GM06990 (cell line): ENCODE measurements at regions not wholly inside any gene's neighbourhood (a gene's known extent, or its start where the extent isn't known, plus 50 kb on each side); places are given as distances from the start of the nearest gene placed in this dataset.

Experiments used
- DNase-seq: peaks from one replicate; pipeline ENCODE4 v3.0.0-alpha.2; 2011; ENCODE audit not compliant: insufficient read length; ENCODE audit errors: extremely low read depth
- H3K27me3 ChIP-seq: replicated peaks from 2 replicates; pipeline ENCODE4 v1.6.0; 2011; ENCODE audit warnings: low read length; ENCODE audit not compliant: control insufficient read depth, insufficient read depth
- H3K36me3 ChIP-seq: 2 replicates; pipeline ENCODE4 v1.5.1; 2011; ENCODE audit warnings: low read length; ENCODE audit not compliant: control insufficient read depth, insufficient read depth
- H3K4me3 ChIP-seq: replicated peaks from 2 replicates; pipeline ENCODE4 v1.5.1; 2011; ENCODE audit warnings: low read depth, mild to moderate bottlenecking, control low read depth, low read length
- TF ChIP-seq, protein P1 (sequence below): IDR thresholded peaks from 2 replicates; pipeline ENCODE4 v1.5.1; 2011; ENCODE audit warnings: low read length, control low read depth, mild to moderate bottlenecking, inconsistent platforms; ENCODE audit not compliant: insufficient read depth, poor library complexity, severe bottlenecking

DNA sequence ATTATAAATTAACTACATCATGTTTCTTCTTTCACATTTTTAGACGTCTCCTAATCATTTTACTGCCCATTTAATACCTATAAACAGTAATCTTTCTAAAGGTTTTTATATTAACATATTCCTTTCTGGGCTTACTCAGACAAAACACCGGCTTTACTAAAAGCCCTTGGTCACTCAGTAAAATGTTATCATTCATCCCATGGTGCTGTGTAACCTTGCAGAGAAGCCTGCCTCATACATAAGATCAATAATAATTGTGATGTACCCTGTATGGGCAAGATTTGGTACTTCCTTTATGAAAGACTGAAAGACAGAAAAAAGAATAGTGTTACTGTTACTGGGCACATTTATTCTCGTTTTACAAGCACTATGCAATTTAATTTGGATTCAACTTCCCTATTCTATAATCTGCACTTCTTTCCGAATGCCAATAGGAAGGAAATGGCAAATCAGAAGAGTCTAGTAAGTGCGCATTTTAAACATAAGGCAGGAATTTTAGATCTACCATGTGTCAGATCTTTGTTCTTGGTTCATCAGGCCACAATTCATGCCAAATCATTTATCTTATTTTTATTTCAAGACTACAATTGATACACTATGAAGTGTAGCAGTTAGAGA, 522.2 kb downstream of the CSNK1G3 start:
- no peaks in the 10 kb centered on the region for H3K27me3 ChIP-seq
- H3K36me3 ChIP-seq = no peaks in the 10 kb centered on the region
- TF ChIP-seq, protein P1, sequence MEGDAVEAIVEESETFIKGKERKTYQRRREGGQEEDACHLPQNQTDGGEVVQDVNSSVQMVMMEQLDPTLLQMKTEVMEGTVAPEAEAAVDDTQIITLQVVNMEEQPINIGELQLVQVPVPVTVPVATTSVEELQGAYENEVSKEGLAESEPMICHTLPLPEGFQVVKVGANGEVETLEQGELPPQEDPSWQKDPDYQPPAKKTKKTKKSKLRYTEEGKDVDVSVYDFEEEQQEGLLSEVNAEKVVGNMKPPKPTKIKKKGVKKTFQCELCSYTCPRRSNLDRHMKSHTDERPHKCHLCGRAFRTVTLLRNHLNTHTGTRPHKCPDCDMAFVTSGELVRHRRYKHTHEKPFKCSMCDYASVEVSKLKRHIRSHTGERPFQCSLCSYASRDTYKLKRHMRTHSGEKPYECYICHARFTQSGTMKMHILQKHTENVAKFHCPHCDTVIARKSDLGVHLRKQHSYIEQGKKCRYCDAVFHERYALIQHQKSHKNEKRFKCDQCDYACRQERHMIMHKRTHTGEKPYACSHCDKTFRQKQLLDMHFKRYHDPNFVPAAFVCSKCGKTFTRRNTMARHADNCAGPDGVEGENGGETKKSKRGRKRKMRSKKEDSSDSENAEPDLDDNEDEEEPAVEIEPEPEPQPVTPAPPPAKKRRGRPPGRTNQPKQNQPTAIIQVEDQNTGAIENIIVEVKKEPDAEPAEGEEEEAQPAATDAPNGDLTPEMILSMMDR = no peak
- no peak overlapping the region for H3K4me3 ChIP-seq
- no peak for DNase-seq

DNA sequence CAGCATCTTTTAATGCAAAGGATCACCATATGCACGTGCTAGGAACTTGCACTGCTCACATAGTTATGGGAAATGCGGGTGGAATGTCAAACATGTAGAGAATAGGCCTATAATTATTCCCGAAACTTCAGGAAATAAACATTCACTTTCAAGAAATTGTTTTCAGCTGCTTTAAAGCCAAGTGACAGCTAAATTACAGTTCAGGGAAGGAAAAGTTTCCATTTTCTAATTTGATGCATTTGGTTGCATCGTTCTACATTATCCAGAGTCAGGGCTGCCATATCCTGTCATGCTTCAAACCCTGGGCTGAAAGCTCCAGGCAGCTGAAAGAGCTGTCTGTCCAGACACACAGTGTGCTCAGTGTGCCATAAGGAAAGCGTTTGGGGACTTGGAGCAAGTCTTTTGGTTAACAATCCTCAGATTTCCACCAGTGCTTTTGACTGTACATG, 518.1 kb downstream of the CSNK1G3 start:
- Histone ChIP-seq H3K27me3 (no peaks in the 10 kb centered on the region), H3K4me3 (no peak overlapping the region), H3K36me3 (no peaks in the 10 kb centered on the region)
- TF ChIP-seq, protein P1 = no peak
- DNase-seq = no peak

DNA sequence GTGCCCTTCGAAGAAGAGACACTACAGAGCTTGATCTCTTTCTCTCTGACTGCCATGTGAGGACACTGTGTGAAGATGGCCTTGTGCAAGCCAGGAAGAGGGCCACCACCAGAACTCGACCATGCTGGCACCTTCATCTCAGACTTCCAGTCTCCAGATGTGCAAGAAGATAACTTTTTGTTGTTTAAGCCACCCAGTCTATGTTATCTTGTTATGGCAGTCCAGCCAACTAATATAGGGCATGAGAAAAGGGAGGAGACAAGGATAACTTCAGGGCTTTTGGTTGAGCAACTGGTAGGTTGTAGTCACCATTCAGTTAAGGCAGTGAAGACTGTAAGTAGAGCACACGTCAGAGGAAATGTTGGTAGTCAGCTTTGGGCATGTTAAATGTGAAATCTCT, 515.5 kb downstream of the CSNK1G3 start:
- H3K27me3 ChIP-seq = no peaks in the 10 kb centered on the region
- no peak for DNase-seq
- H3K36me3 ChIP-seq = no peaks in the 10 kb centered on the region
- TF ChIP-seq, protein P1 = no peak
- H3K4me3 ChIP-seq = no peak overlapping the region

DNA sequence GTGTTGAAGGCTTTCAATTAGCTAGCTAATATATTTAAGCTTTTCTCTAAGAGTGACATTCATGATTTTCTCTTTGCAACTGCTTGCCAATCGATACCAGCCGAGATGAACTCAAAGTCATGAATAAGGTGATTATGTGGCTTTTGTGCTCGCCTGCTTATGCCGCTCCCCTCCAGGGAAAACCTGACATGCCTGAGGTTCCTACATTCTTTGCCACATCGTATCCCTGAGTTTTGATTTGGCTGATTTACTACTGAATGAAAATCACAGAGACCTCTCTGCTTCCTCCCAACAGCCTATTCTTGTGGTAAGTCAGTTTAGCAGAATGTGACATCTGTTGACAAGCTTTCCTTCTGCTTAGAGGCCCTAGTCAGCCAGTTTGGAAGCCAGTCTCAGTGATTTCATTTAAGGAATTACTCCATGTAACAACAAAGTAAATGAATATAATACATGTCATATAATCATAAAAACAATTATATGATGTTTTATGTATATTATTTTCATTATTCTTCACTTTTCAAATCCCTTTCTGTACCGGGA, 513.4 kb downstream of the CSNK1G3 start:
- TF ChIP-seq, protein P1 = no peak
- no peak for DNase-seq
- no peak overlapping the region for H3K4me3 ChIP-seq

DNA sequence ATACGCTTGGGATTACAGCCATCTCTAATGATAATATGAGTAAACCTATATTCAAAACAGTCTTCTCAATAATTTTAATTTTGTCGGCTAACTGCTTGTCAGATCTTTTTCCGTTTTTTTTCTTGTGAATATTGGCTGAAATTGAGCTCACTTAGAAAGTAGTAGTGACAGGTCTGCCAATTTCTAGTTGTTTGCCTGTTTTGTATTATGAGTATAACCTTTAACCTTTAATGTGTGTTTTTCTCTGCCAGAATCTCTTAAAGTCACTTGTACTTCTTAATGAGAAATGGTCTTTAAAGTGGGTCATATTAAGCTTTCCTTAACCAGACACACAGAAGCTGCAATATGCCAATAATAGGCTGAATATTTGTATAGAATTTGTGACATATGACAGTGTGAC, 511.0 kb downstream of the CSNK1G3 start:
- DNase-seq = no peak
- no peaks in the 10 kb centered on the region for H3K36me3 ChIP-seq
- H3K27me3 ChIP-seq = no peaks in the 10 kb centered on the region
- no peak overlapping the region for H3K4me3 ChIP-seq
- TF ChIP-seq, protein P1 = no peak

More for the DNA sequence above, 513.4 kb downstream of the CSNK1G3 start:
- H3K27me3 ChIP-seq = no peaks in the 10 kb centered on the region
- H3K36me3 ChIP-seq = no peaks in the 10 kb centered on the region
